GM10266 (cell line): ENCODE measurements at regions not wholly inside any gene's neighbourhood (a gene's known extent, or its start where the extent isn't known, plus 50 kb on each side); places are given as distances from the start of the nearest gene placed in this dataset.

Experiments used
- DNase-seq: peaks from one replicate; pipeline ENCODE4 v3.0.0; 2012; ENCODE audit errors: extremely low spot score
- TF ChIP-seq, protein P1 (sequence below): IDR thresholded peaks from 2 replicates; pipeline ENCODE4 v1.5.1; 2012; ENCODE audit warnings: mild to moderate bottlenecking, low read depth; ENCODE audit not compliant: control insufficient read depth, insufficient read depth; ENCODE audit errors: missing control alignments

DNA sequence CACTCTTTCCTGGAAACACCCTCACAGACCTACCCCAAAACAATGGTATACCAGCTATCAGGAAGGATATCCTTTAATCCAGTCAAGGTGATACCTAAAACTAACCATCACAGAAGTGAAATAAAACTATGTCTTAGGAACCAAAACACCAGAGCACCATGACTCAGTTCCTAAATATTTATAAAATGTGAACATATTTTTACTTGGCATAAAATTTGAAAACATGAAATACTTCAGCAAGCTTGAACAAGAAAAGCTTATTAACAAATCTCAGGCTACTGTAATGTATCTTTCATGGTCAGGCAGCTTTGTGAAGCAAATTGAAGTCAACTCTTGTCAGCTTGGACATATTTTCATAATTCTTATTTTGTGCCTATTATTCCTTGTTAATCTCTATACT, 440.8 kb upstream of the CDH20 start:
- no peak for DNase-seq

DNA sequence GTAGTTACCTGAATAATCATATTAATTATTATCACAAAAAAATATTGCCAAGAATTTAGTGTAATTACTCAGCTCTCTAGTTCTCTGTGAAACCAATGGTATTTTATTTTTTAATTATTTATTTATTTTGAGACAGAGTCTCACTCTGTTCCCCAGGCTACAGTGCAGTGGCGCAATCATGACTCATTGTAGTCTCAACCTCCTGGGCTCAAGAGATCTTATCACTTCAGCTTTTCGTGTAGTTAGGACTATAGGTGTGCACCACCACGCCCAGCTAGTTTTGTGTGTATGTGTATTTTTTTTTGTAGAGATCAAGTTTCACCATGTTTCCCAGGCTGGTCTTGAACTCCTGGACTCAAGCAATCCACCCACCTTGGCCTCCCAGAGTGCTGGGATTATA, 440.4 kb upstream of the CDH20 start:
- TF ChIP-seq, protein P1, sequence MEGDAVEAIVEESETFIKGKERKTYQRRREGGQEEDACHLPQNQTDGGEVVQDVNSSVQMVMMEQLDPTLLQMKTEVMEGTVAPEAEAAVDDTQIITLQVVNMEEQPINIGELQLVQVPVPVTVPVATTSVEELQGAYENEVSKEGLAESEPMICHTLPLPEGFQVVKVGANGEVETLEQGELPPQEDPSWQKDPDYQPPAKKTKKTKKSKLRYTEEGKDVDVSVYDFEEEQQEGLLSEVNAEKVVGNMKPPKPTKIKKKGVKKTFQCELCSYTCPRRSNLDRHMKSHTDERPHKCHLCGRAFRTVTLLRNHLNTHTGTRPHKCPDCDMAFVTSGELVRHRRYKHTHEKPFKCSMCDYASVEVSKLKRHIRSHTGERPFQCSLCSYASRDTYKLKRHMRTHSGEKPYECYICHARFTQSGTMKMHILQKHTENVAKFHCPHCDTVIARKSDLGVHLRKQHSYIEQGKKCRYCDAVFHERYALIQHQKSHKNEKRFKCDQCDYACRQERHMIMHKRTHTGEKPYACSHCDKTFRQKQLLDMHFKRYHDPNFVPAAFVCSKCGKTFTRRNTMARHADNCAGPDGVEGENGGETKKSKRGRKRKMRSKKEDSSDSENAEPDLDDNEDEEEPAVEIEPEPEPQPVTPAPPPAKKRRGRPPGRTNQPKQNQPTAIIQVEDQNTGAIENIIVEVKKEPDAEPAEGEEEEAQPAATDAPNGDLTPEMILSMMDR, result no peak
- DNase-seq, result no peak

More for the DNA sequence above, 440.8 kb upstream of the CDH20 start:
- TF ChIP-seq, protein P1, result no peak

DNA sequence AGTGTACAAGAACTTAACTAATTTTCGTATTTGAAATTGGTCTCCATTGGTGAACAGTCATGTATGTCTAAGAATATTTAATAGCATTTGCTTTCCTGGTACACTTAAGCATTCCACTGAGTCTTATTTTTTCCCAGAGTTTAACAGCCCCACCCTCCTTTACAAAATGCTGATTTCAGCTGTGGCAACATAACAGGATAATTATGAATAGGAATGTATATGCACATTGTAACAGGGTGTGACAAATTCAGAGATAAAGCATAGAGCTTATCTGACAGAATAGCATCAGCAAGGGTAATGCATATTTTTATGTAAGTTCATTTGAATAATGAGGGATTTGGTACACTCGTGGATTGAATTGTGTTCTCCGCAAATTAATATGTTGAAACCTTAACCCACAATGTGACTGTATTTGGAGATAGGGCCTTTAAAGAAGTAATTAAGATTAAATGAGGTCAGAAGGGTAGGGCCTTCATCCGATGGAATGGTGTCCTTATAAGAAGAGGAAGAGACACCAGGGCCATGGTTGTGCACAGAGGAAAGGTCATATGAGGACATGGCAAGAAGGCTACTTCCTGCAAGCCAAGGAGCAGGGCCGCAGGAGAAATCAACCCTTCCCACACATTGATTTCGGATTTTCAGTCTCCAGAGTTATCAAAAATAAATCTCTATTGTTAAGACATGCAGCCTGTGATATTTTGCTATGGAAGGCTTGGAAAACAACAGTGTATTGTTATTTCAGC, 439.7 kb upstream of the CDH20 start:
- no peak for DNase-seq
- TF ChIP-seq, protein P1, result no peak

DNA sequence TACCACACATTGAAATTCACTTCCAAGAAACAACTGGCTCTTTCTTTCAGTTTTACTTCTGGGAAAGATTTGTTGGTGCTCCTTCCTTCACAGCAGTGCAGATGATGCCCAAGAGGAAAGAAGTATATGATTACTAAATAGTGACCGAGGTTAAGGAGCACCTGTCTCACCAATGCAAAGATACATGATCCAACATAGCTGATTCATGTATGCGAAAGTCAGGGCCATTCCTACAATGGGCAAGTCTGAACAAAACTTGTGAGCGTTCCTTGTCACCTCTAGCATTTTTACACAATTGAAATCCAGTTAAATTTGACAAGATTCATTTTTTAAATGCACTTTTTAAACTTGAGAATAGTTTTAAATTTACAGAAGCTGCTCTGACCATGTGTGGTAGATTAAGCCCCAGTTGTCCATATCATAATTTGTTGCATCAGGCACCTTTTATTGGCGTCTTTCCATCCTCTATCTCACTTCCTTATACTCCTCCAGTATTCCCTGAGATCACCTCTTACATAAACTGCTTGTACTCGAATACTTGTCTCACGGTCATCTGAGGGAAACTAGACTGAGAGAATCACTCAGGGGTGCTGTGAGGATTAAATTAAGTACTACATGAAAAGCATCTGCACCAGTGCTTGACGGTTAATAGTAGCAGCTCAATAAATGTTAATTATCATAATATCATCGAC, 438.8 kb upstream of the CDH20 start:
- TF ChIP-seq, protein P1, result no peak
- no peak for DNase-seq

DNA sequence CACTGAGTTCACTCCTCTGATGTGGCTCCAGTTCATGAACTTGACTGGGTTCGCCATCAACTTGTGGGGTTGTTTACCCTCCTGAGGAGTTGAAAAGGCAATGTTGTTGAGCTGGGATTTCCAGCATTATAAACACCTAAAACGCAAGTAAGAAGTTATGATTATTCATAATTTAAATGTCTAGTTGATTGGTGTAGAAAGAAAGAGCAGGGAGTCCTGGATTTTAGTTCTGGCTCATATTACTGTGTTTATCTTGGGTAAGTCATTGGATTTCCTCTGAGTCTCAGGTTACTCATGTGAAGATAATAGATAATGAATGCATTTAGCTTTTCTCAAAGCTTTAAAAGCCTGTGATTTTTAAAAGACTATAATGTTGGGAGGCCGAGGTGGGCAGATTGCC, 438.0 kb upstream of the CDH20 start:
- TF ChIP-seq, protein P1, result no peak
- DNase-seq, result no peak

DNA sequence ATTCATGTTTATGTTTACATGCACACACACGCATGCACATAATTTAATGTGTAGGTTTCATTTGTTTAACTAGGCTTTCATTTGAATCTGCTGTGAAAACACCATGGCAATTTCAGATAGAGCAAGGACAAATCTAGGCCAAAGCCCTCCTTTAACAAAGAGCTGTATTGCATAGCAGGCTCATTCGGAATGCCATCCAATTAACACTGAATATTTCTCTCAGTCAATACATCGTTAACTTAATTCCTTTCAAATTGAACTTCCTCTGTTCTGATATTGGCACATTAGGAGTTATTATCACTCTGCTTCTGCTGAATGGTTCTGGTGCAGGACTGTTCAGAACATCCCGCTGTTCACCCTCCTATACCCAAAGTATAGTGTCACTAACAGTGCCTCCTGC, 435.1 kb upstream of the CDH20 start:
- TF ChIP-seq, protein P1, result no peak
- no peak for DNase-seq

DNA sequence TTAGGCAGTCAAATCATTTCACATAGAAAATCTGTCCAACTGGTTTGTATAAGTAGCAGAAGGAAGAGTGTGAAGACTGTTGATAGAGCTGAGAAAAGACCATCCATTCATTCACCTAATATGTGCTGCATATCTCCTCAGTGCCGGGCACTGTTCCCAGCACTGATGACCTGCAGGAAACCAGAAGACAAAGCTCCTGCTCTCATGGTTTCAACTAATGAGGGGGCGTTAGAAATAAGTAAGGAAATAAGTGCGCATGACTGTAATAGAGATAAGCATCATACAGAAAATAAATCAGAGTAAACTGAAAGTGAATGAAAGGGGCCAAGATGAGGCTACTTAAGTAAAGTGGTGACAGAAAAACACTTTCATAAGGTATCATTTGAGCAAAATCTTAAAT, 427.5 kb upstream of the CDH20 start:
- DNase-seq, result no peak
- TF ChIP-seq, protein P1, result no peak
